ENCODE measurements at regions not wholly inside any gene's neighbourhood (a gene's known extent, or its start where the extent isn't known, plus 50 kb on each side); places are given as distances from the start of the nearest gene placed in this dataset.

DNA sequence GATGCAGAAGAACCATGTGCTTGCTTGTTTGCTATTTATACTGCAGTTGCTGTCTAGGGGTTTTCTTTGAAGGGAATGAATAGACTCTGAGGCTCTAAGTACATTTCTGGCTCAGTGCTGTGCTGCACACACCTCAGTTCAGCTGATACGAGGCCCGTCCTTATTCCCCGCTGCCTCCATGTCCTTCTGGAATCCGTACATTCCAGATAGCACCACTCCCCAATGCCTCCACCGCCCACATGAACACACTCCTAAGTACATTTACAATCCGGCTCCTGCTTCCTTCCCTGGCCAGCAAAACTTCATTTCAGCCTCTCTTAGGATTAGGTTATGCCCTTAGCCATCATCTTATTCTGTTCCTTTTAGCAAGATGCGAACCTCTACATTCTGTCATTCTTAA lies 57.1 kb downstream of the KCNC4 start (continued):
- TF ChIP-seq, protein P1, sequence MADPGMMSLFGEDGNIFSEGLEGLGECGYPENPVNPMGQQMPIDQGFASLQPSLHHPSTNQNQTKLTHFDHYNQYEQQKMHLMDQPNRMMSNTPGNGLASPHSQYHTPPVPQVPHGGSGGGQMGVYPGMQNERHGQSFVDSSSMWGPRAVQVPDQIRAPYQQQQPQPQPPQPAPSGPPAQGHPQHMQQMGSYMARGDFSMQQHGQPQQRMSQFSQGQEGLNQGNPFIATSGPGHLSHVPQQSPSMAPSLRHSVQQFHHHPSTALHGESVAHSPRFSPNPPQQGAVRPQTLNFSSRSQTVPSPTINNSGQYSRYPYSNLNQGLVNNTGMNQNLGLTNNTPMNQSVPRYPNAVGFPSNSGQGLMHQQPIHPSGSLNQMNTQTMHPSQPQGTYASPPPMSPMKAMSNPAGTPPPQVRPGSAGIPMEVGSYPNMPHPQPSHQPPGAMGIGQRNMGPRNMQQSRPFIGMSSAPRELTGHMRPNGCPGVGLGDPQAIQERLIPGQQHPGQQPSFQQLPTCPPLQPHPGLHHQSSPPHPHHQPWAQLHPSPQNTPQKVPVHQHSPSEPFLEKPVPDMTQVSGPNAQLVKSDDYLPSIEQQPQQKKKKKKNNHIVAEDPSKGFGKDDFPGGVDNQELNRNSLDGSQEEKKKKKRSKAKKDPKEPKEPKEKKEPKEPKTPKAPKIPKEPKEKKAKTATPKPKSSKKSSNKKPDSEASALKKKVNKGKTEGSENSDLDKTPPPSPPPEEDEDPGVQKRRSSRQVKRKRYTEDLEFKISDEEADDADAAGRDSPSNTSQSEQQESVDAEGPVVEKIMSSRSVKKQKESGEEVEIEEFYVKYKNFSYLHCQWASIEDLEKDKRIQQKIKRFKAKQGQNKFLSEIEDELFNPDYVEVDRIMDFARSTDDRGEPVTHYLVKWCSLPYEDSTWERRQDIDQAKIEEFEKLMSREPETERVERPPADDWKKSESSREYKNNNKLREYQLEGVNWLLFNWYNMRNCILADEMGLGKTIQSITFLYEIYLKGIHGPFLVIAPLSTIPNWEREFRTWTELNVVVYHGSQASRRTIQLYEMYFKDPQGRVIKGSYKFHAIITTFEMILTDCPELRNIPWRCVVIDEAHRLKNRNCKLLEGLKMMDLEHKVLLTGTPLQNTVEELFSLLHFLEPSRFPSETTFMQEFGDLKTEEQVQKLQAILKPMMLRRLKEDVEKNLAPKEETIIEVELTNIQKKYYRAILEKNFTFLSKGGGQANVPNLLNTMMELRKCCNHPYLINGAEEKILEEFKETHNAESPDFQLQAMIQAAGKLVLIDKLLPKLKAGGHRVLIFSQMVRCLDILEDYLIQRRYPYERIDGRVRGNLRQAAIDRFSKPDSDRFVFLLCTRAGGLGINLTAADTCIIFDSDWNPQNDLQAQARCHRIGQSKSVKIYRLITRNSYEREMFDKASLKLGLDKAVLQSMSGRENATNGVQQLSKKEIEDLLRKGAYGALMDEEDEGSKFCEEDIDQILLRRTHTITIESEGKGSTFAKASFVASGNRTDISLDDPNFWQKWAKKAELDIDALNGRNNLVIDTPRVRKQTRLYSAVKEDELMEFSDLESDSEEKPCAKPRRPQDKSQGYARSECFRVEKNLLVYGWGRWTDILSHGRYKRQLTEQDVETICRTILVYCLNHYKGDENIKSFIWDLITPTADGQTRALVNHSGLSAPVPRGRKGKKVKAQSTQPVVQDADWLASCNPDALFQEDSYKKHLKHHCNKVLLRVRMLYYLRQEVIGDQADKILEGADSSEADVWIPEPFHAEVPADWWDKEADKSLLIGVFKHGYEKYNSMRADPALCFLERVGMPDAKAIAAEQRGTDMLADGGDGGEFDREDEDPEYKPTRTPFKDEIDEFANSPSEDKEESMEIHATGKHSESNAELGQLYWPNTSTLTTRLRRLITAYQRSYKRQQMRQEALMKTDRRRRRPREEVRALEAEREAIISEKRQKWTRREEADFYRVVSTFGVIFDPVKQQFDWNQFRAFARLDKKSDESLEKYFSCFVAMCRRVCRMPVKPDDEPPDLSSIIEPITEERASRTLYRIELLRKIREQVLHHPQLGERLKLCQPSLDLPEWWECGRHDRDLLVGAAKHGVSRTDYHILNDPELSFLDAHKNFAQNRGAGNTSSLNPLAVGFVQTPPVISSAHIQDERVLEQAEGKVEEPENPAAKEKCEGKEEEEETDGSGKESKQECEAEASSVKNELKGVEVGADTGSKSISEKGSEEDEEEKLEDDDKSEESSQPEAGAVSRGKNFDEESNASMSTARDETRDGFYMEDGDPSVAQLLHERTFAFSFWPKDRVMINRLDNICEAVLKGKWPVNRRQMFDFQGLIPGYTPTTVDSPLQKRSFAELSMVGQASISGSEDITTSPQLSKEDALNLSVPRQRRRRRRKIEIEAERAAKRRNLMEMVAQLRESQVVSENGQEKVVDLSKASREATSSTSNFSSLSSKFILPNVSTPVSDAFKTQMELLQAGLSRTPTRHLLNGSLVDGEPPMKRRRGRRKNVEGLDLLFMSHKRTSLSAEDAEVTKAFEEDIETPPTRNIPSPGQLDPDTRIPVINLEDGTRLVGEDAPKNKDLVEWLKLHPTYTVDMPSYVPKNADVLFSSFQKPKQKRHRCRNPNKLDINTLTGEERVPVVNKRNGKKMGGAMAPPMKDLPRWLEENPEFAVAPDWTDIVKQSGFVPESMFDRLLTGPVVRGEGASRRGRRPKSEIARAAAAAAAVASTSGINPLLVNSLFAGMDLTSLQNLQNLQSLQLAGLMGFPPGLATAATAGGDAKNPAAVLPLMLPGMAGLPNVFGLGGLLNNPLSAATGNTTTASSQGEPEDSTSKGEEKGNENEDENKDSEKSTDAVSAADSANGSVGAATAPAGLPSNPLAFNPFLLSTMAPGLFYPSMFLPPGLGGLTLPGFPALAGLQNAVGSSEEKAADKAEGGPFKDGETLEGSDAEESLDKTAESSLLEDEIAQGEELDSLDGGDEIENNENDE (IDR thresholded peaks at IDR 0.05; ENCODE audit: insufficient replicate concordance, low read length) = no peak
- TF ChIP-seq EP300 (IDR thresholded peaks at IDR 0.05; ENCODE audit: borderline replicate concordance in 1 of 2, low read depth in 2 of 2, low read length in 2 of 2) = no peak
- TF ChIP-seq TBP (IDR thresholded peaks at IDR 0.05; ENCODE audit: low read depth, low read length) = no peak
- no peak for TF ChIP-seq NRF1 (IDR thresholded peaks at IDR 0.05; ENCODE audit: low read depth, low read length)
- TF ChIP-seq CTBP2 (IDR thresholded peaks at IDR 0.05; ENCODE audit: borderline replicate concordance, insufficient read depth, insufficient read length, low read length) = no peak
- TF ChIP-seq CEBPB (IDR thresholded peaks at IDR 0.05; ENCODE audit: low read depth, low read length) = no peak
- no peak for TF ChIP-seq CREB1 (IDR thresholded peaks at IDR 0.05)

All from H1 (cell line).